HEK293T (cell line): ENCODE measurements at regions not wholly inside any gene's neighbourhood (a gene's known extent, or its start where the extent isn't known, plus 50 kb on each side); places are given as distances from the start of the nearest gene placed in this dataset.
"Not testable (repeated sequence)": the region's sequence is repeated elsewhere in the genome, so short reads cannot be mapped to it uniquely, and the experiment has no call there.

Source experiments
- ARNT ChIP-seq: fragments of 450-650 bp; IDR thresholded peaks from 2 replicates; pipeline ENCODE4 v1.6.1; 2017; ENCODE audit warnings: mild to moderate bottlenecking
- BHLHE40 ChIP-seq: fragments of 450-650 bp; IDR thresholded peaks from 2 replicates; pipeline ENCODE4 v1.6.1; 2016; ENCODE audit warnings: mild to moderate bottlenecking, moderate library complexity, borderline replicate concordance
- ELF4 ChIP-seq: fragments of 450-650 bp; IDR thresholded peaks from 2 replicates; pipeline ENCODE4 v1.6.1; 2017; ENCODE audit warnings: antibody characterized with exemption
- FOXK2 ChIP-seq: fragments of 450-650 bp; IDR thresholded peaks from 2 replicates; pipeline ENCODE4 v1.6.1; 2016; ENCODE audit warnings: mild to moderate bottlenecking
- FOXM1 ChIP-seq: fragments of 450-650 bp; IDR thresholded peaks from 2 replicates; pipeline ENCODE4 v1.6.1; 2017; ENCODE audit warnings: mild to moderate bottlenecking, borderline replicate concordance
- HDGF ChIP-seq: fragments of 450-650 bp; IDR thresholded peaks from 2 replicates; pipeline ENCODE4 v1.6.1; 2017; ENCODE audit warnings: antibody characterized with exemption, borderline replicate concordance
- LEF1 ChIP-seq: fragments of 450-650 bp; IDR thresholded peaks from 2 replicates; pipeline ENCODE4 v1.6.1; 2017; ENCODE audit warnings: mild to moderate bottlenecking, borderline replicate concordance
- SP1 ChIP-seq: fragments of 450-650 bp; IDR thresholded peaks from 2 replicates; pipeline ENCODE4 v1.6.1; 2017
- TARDBP ChIP-seq: fragments of 450-650 bp; IDR thresholded peaks from 2 replicates; pipeline ENCODE4 v1.6.1; 2016
- ZNF384 ChIP-seq: fragments of 450-650 bp; IDR thresholded peaks from 2 replicates; pipeline ENCODE4 v1.6.1; 2016

GRCh38 chr16:18263046-18263445 is 73.5 kb downstream of the NPIPA8 start:
- not testable (repeated sequence) for TF ChIP-seq TARDBP, SP1, HDGF, ARNT, LEF1, BHLHE40, ZNF384, FOXM1, ELF4, FOXK2
